Middle frontal gyrus (tissue), 1 donor: ENCODE measurements at regions not wholly inside any gene's neighbourhood (a gene's known extent, or its start where the extent isn't known, plus 50 kb on each side); places are given as distances from the start of the nearest gene placed in this dataset.
"Not testable (repeated sequence)": the region's sequence is repeated elsewhere in the genome, so short reads cannot be mapped to it uniquely, and the experiment has no call there.

Source experiments
- DNase-seq: peaks from one replicate; pipeline ENCODE4 v3.0.0-alpha.2; 2015; ENCODE audit warnings: low spot score; ENCODE audit errors: extremely low spot score

DNA sequence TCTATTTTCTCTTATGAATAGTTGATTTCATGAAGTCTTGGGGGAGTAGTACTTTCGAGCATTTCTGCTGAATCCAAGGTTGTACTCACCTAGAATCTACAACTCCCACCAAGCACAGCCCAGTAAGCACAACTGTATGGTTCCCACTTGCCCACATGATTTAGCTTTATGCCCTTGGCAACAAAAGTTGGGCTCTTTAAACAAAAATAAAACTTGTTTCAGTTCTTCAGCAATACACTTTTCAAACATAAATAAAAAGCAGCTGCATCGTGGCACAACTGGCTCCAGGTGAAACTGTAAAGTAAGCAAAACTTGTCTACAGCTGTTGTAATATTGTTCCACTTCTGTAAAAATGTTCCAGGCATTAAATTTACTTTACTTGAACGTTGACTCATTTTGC, 99.8 kb upstream of the FSIP2 start:
- no peak for DNase-seq

- DNase-seq: no peak
These were observed 98.0 kb upstream of the FSIP2 start for GRCh38 chr2:185640588-185640987.

DNA sequence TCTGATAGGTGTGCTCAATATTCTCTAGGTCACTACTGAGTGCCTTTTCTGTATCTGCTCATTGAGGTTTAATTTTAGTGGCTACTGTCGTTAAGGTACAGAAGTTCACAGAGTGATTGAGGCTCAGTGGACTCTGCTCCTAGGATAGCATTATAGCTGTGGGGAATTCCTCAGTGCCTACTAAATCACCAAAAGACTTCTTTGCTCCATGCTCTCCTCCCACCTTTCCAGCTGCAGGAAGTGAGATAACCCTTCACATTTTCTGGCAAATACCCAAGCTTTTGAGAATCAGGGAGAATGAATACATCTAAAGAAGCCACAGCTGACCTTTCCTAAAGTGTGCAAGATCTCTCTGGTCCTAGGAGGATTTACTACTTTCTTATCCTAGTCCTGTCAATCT, 95.2 kb upstream of the FSIP2 start:
- no peak for DNase-seq

DNA sequence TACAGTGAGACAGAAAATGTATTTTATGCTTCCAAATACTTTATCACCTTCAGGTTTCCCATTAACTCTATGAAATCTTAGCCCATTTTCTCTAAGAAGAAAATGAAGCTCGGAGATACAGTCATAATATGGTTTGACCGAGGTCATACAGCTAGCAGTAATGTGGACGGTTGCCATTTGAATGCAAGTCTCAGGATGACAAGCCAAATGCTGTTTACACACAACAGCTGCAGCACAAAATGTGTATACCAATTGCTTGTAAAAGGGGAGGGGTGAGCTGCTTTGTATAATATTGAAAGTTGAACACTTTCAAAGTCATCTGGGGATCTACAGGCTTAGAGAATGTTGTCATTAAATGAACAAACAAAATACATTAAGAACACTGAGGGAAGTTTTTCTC, 93.8 kb upstream of the FSIP2 start:
- no peak for DNase-seq

DNA sequence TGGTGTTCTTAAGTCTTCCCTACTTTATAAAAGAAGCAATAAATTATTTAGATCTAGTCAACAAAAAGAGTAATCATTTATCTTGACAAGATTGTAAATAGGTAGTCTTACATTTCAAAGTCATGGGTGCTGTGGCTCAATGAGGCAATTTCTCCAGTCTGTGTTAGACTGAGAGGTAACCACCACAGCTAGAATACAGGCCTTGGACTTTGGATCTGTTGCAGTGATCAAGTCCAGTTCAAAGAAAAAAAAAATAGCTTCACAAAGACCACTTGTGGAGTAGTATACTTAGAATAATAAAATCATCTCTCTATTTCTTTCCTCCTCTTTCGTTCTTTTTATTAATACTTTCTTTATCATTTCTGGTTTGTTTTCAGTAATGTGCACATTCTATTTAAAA, 93.1 kb upstream of the FSIP2 start:
- no peak for DNase-seq

DNA sequence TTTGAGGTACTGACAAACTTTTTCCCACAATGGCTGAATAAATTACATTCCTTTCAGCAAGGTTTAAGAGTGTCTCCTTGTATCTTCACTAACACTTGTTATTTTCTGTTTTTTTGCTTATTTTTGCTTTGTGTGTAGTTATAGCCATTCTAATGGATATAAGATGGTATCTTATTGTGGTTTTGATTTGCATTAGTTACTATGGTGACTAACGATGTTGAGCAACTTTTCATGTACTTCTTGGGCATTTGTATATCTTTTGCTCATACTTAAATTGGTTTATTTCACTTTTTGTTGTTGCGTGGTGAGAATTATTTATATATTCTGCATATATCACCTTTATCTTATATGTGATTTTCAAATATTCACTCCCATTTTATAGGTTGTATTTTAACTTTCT, 79.9 kb upstream of the FSIP2 start:
- no peak for DNase-seq

DNA sequence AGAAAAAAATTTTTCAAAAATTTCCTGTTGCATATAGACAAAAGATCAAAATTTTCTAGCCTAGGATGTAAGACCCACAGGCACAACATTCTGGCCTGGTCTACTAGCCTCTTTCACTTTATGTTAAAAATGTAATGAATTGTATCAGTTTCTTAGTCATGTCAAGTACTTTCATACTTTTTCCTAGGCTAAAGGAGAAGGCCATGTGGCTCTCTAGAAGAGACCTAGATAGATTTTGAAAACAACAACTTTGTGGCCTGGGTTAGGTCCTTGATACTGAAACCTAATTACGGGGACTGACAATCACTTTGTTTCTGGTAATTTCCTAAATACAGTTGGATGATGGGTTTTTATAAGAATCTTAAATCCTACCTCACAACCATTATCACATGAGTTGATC, 74.8 kb upstream of the FSIP2 start:
- no peak for DNase-seq

GRCh38 chr2:185664384-185664783, 74.2 kb upstream of the FSIP2 start:
- no peak for DNase-seq

GRCh38 chr2:185665251-185665814, 73.3 kb upstream of the FSIP2 start:
- DNase-seq: no peak

DNA sequence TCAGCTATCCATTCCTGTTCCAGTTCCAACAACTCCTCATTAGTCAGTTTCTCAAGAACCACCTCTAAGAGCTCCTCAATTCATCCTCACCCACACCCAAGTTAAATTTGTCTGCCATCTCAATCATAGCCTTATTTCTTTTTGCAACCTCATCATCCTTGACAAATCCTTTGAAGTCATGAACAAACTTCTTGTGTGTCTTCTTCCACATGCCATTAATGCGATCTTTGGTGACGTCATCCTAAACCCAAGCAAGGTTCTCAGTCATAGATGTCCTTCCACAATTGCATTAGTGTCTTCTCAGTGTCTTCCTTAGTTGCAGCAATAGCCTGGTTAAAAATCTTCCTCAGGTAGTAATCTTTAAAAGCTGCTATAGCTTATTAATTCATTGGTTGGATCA, 71.2 kb upstream of the FSIP2 start:
- DNase-seq: no peak

DNA sequence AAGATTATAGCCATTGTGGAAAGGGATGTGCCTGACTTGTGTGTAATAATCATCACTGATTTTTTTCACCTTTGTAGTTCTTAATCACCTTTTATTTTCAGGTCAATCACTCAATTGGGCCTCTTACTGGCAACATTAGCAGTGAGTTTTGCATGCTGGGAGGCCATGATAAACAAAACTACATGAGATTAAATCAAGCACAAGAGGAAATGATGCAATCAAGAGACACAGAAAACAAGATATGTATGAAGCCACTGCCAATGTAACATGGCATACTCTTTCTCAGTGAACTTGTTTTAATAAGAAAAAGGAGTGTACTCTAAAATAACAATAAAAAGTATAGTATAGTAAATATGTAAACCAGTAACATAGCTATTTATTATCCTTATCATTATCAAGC, 69.9 kb upstream of the FSIP2 start:
- no peak for DNase-seq

DNA sequence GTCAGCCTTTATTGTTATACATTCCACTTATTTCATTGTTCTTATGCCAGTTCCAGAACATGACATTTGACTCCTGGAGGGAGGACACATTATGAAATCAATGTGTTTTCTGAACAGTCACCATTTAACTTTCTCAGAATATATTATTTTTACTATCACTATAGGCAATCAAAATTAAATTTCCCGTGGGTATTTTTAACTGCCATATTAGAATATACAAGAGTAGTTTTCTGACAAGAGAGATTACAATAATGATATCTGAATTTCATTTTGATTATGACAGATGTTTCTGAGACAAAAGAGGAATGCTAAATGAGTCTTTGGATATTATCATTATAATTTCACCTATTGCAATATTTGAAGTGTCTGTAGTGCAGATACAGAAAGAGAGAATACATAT, 64.4 kb upstream of the FSIP2 start:
- no peak for DNase-seq

DNA sequence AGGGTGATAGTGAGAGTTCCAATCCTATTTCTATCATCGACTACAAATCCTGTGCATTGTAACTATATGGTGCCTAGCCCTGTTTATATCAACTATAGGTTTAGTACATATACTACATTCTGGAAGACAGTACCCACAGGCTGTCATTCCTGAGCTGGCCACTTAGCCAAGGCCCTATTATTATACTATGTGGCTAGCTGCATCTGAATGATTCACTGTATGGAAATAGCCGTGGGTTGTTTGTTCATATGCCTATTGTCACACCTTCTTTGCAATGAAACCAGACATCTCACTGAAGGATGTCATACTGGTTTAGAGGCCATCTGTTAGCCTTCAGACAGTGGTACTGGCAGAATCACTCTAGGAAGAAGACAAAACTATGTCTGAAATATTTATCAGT, 62.3 kb upstream of the FSIP2 start:
- no peak for DNase-seq

GRCh38 chr2:185687001-185687400, 51.6 kb upstream of the FSIP2 start:
- not testable (repeated sequence) for DNase-seq

DNA sequence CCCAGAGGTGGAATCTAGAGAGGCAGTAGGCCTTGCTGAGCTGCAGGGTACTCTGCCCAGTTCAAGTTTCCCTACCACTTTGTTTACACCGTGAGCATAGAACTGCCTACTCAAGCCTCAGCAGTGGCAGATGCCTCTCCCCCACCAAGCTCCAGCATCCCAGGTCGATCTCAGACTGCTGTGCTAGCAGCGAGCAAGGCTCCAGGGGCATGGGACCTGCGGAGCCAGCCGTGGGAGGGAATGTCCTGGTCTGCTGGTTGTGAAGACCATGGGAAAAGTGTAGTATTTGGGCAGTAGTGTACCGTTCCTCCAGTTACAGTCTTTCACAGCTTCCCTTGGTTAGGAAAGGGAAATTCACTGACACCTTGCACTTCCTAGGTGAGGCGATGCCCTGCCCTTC, 50.6 kb upstream of the FSIP2 start:
- DNase-seq: no peak
